ENCODE measurements at regions not wholly inside any gene's neighbourhood (a gene's known extent, or its start where the extent isn't known, plus 50 kb on each side); places are given as distances from the start of the nearest gene placed in this dataset.

DNA sequence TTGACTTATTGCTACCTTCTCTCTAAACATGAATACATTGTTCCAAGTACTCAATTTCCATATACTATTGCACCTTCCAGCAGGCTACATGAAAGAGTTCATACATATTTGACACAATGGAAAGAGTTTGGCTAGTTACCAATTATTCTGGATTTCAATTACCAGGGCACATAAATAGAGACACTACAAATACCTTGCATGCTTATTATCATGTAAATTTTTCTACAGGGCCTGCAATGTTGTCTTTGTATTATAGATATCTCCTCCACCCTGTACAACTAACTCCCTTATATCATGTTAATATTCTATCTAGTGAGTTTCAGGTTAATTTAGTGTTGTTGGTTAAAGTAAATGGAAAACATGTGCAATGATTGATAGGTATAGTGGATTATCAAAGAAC, 540.7 kb upstream of the SLITRK5 start:
- TF ChIP-seq CTCF (IDR thresholded peaks at IDR 0.05): no peak
- Mint-ChIP-seq H3K4me3 (ENCODE audit: unreplicated experiment) (no peak overlapping the region), H3K4me1 (ENCODE audit: low read depth) (peaks cover 12% of the 10 kb centered on the region), H3K27ac (ENCODE audit: unreplicated experiment) (no peak overlapping the region), H3K9me3 (ENCODE audit: low read depth) (no peaks in the 10 kb centered on the region), H3K27me3 (ENCODE audit: low read depth) (no peaks in the 10 kb centered on the region), H3K36me3 (ENCODE audit: low read depth) (no peaks in the 10 kb centered on the region)
- no peak for DNase-seq (ENCODE audit: low spot score)

- no peak overlapping the region for H3K27ac Mint-ChIP-seq (ENCODE audit: unreplicated experiment)
- no peaks in the 10 kb centered on the region for H3K9me3 Mint-ChIP-seq (ENCODE audit: low read depth)
- no peaks in the 10 kb centered on the region for H3K27me3 Mint-ChIP-seq (ENCODE audit: low read depth)
- TF ChIP-seq CTCF (IDR thresholded peaks at IDR 0.05): no peak
- no peak for DNase-seq (ENCODE audit: low spot score)
- peaks cover 12% of the 10 kb centered on the region for H3K4me1 Mint-ChIP-seq (ENCODE audit: low read depth)
- no peak overlapping the region for H3K4me3 Mint-ChIP-seq (ENCODE audit: unreplicated experiment)
- H3K36me3 Mint-ChIP-seq (ENCODE audit: low read depth): no peaks in the 10 kb centered on the region
These were observed 539.6 kb upstream of the SLITRK5 start for GRCh38 chr13:87131611-87132010.

GRCh38 chr13:87138866-87139265, 532.3 kb upstream of the SLITRK5 start:
- no peaks in the 10 kb centered on the region for H3K4me1 Mint-ChIP-seq (ENCODE audit: low read depth)
- no peaks in the 10 kb centered on the region for H3K36me3 Mint-ChIP-seq (ENCODE audit: low read depth)
- no peaks in the 10 kb centered on the region for H3K27me3 Mint-ChIP-seq (ENCODE audit: low read depth)
- no peak for TF ChIP-seq CTCF (IDR thresholded peaks at IDR 0.05)
- no peak overlapping the region for H3K4me3 Mint-ChIP-seq (ENCODE audit: unreplicated experiment)
- H3K9me3 Mint-ChIP-seq (ENCODE audit: low read depth): peaks cover 2% of the 10 kb centered on the region
- no peak for DNase-seq (ENCODE audit: low spot score)
- no peak overlapping the region for H3K27ac Mint-ChIP-seq (ENCODE audit: unreplicated experiment)

DNA sequence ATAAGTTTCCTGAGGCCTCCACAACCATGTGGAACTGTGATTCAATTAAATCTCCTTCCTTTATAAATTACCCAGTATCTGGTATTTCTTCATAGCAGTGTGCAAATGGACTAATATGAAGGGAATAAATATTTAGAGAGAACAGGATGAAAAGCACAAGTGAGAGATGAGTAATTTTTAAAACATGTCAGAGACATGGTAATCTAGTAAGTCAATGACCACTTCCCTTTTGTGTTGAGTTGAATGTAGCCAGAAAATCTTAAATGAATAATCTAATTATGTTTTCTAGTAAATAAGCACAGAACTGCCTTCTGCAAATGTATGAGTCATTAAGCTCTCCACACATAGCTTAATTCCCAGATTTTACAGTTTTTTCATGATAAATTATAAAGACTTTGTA, 524.1 kb upstream of the SLITRK5 start:
- no peaks in the 10 kb centered on the region for H3K4me1 Mint-ChIP-seq (ENCODE audit: low read depth)
- no peak overlapping the region for H3K27ac Mint-ChIP-seq (ENCODE audit: unreplicated experiment)
- H3K36me3 Mint-ChIP-seq (ENCODE audit: low read depth): no peaks in the 10 kb centered on the region
- TF ChIP-seq CTCF (IDR thresholded peaks at IDR 0.05): no peak
- no peak for DNase-seq (ENCODE audit: low spot score)
- H3K27me3 Mint-ChIP-seq (ENCODE audit: low read depth): no peaks in the 10 kb centered on the region
- H3K4me3 Mint-ChIP-seq (ENCODE audit: unreplicated experiment): no peak overlapping the region
- no peaks in the 10 kb centered on the region for H3K9me3 Mint-ChIP-seq (ENCODE audit: low read depth)

DNA sequence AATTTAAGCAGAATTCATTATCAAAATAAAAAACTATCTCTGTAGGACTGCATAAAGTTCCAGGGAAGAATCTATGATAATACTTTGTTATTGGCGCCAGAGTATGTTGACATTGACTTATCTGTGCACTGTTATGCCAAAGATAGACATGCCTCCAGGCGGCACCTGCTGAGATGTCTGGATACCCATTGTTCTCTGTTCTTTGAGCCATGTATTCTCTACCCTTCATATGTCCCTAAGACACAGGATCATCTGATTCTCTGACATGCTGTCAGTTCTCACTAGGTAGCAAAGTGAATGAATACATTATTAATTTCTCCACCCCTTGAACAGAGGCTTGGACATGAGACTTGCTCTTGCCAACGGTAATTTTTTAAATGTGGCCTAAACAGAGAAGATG, 517.8 kb upstream of the SLITRK5 start:
- Mint-ChIP-seq H3K27ac (ENCODE audit: unreplicated experiment) (no peak overlapping the region), H3K9me3 (ENCODE audit: low read depth) (peaks cover 9% of the 10 kb centered on the region), H3K36me3 (ENCODE audit: low read depth) (no peaks in the 10 kb centered on the region), H3K27me3 (ENCODE audit: low read depth) (no peaks in the 10 kb centered on the region), H3K4me3 (ENCODE audit: unreplicated experiment) (no peak overlapping the region), H3K4me1 (ENCODE audit: low read depth) (no peaks in the 10 kb centered on the region)
- TF ChIP-seq CTCF (IDR thresholded peaks at IDR 0.05): no peak
- DNase-seq (ENCODE audit: low spot score): no peak

Data from chondrocyte (in vitro differentiated cells).